Aorta (tissue), 5 donors: ENCODE measurements at regions not wholly inside any gene's neighbourhood (a gene's known extent, or its start where the extent isn't known, plus 50 kb on each side); places are given as distances from the start of the nearest gene placed in this dataset.

Experiments
- ATAC-seq: fragments of 200-7000 bp; cut with Tn5 transposase; one replicate; pipeline ENCODE4 v1.9.1; 2022; ENCODE audit warnings: moderate library complexity; ENCODE audit not compliant: low FRiP score
- DNase-seq, 2 donors: peaks; one replicate each; pipeline ENCODE4 v3.0.0-alpha.2; 2020
- H3K27ac ChIP-seq, 2 donors: one replicate each; pipeline ENCODE4 v1.5.1; 2013; ENCODE audit warnings: low read length in 2 of 2, mild to moderate bottlenecking in 2 of 2, moderate library complexity in 2 of 2, control low read depth in 1 of 2, inconsistent platforms in 1 of 2, low read depth in 1 of 2
- H3K27me3 ChIP-seq, 2 donors: one replicate each; pipeline ENCODE4 v1.6.1; 2013; ENCODE audit warnings: control low read depth in 1 of 2, low read length in 1 of 2, mild to moderate bottlenecking in 1 of 2, moderate library complexity in 1 of 2; ENCODE audit not compliant: insufficient read depth in 2 of 2, control insufficient read depth in 1 of 2
- H3K36me3 ChIP-seq, 2 donors: one replicate each; pipeline ENCODE4 v1.6.1; 2013; ENCODE audit warnings: control low read depth in 1 of 2, low read length in 1 of 2, mild to moderate bottlenecking in 1 of 2; ENCODE audit not compliant: insufficient read depth in 2 of 2, control insufficient read depth in 1 of 2
- H3K4me1 ChIP-seq, 2 donors: one replicate each; pipeline ENCODE4 v1.6.1; 2013; ENCODE audit warnings: low read length in 2 of 2, control low read depth in 1 of 2, mild to moderate bottlenecking in 1 of 2, moderate library complexity in 1 of 2; ENCODE audit not compliant: insufficient read depth in 2 of 2, control insufficient read depth in 1 of 2
- H3K4me3 ChIP-seq, 2 donors: one replicate each; pipeline ENCODE4 v1.5.1; 2013; ENCODE audit warnings: low read length in 2 of 2, control low read depth in 1 of 2, mild to moderate bottlenecking in 1 of 2
- H3K9me3 ChIP-seq: one replicate; pipeline ENCODE4 v1.6.1; 2013; ENCODE audit warnings: mild to moderate bottlenecking, low read length; ENCODE audit not compliant: control insufficient read depth
- WGBS, 2 donors: extraction: QIAGEN DNeasy Blood & Tissue Kit; methylation state at CpG; one replicate each; pipeline ENCODE4 v1.1.7; 2013; 5-methylcytosine and 5-hydroxymethylcytosine counted together
- intact Hi-C, 2 donors: fragments of 100-400 bp; cut with DNase I; formaldehyde crosslinking; loops; one replicate each; pipeline versions ENCODE4 v1.14.2 to v1.15.0; 2022
- donor health status: healthy with polysubstance abuse.
- donor health status: Bipolar disorder and iron deficiency.
- donor health status: DM: no; HTN: no; CAD: no.
- donor health status: DM: no; HTN: no; CAD: no.
- donor health status: DM: yes; HTN: yes; CAD: no.

- no peak overlapping the region for H3K4me3 ChIP-seq
- H3K36me3 ChIP-seq = no peaks in the 10 kb centered on the region
- DNase-seq = no peak
- H3K27me3 ChIP-seq = no peaks in the 10 kb centered on the region
- peaks cover 2% of the 10 kb centered on the region for H3K9me3 ChIP-seq
- intact Hi-C loops = no loop called here
- H3K27ac ChIP-seq = no peak overlapping the region
- 88 to 94% methylated on average over 1 of the region's 1 CpG for WGBS, 2 donors
- H3K4me1 ChIP-seq = no peaks in the 10 kb centered on the region
- no peak for ATAC-seq
These were observed 365.2 kb upstream of the MPDZ start for GRCh38 chr9:13644675-13645074.

DNA sequence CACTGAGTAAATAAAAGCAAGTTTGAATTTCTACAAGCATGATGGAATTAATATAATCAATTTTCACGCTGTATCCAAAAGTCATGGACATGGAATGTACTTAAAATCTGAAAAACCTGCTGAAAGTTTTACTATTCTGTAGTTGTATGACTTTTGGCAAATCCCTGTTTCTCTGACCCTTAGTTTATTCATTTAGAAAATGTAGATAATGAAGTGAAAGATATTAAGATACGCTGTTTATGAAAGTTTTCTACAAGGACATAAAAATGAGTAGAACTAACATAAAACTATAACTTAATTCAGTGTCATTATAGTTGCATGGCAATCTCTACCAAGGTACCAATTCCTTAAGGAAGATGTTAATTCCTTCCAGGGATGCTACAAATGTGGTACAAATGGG, 363.2 kb upstream of the MPDZ start:
- no peak for ATAC-seq
- Histone ChIP-seq H3K27me3 (no peaks in the 10 kb centered on the region), H3K27ac (no peak overlapping the region), H3K4me1 (no peaks in the 10 kb centered on the region), H3K9me3 (peaks cover 2% of the 10 kb centered on the region), H3K4me3 (no peak overlapping the region), H3K36me3 (no peaks in the 10 kb centered on the region)
- intact Hi-C loops = no loop called here
- 93 to 96% methylated on average over 2 of the region's 2 CpGs for WGBS, 2 donors
- DNase-seq = no peak

DNA sequence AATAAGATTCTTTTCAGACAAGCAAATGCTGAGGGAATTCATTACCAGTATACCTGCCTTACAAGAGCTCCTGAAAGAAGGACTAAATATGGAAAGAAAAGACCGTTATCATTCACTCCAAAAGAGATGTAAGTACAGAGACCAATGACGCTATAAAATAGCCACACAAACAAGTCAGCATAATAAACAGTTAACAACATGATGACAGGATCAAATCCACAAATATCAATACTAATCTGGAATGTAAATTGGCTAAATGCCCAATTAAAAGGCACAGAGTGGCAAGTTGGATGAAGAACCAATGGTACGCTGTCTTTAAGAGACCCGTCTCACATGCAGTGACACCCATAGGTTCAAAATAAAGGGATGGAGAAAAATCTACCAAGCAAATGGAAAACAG, 349.6 kb upstream of the MPDZ start:
- WGBS, 2 donors = 96 to 97% methylated on average over 4 of the region's 4 CpGs
- intact Hi-C loops = no loop called here
- ATAC-seq = no peak

GRCh38 chr9:13628526-13628925, 349.0 kb upstream of the MPDZ start:
- Histone ChIP-seq H3K9me3 (no peaks in the 10 kb centered on the region), H3K27ac (no peak overlapping the region), H3K4me1 (no peaks in the 10 kb centered on the region), H3K4me3 (no peak overlapping the region), H3K36me3 (no peaks in the 10 kb centered on the region), H3K27me3 (no peaks in the 10 kb centered on the region)
- ATAC-seq (no peak), DNase-seq (no peak)
- intact Hi-C loops = no loop called here
- WGBS, 2 donors = 80 to 84% methylated on average over 1 of the region's 1 CpG

More for the DNA sequence above, 349.6 kb upstream of the MPDZ start:
- no peak overlapping the region for H3K4me3 ChIP-seq
- no peak overlapping the region for H3K27ac ChIP-seq
- DNase-seq = no peak
- no peaks in the 10 kb centered on the region for H3K36me3 ChIP-seq
- H3K4me1 ChIP-seq = no peaks in the 10 kb centered on the region
- no peaks in the 10 kb centered on the region for H3K27me3 ChIP-seq
- no peaks in the 10 kb centered on the region for H3K9me3 ChIP-seq

- intact Hi-C loops = no loop called here
- Histone ChIP-seq H3K4me3 (no peak overlapping the region), H3K4me1 (no peaks in the 10 kb centered on the region), H3K36me3 (no peaks in the 10 kb centered on the region), H3K27me3 (no peaks in the 10 kb centered on the region), H3K27ac (no peak overlapping the region), H3K9me3 (no peaks in the 10 kb centered on the region)
- ATAC-seq = no peak
- no peak for DNase-seq
- 79 to 85% methylated on average over 3 of the region's 3 CpGs for WGBS, 2 donors
These were observed 348.0 kb upstream of the MPDZ start for GRCh38 chr9:13627502-13627901.

DNA sequence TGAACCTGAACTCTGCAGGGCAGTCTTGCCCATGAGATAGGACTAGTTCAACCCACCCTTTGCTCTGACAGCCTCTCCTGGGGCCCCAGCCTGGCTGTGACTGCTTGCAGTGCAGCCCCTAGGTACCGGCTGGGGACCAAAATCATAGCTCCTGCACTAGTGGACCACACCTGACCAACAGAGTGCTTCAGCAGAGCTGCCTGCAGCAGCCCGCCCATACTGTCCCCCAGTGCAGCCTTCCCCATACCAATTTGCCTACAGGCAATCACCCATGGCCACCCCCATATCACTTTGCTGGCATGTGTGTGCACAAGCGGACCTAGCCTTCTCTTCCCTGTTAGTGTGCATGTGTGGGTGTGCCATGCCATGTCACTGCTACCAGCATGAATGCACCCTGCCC, 347.6 kb upstream of the MPDZ start:
- no peaks in the 10 kb centered on the region for H3K4me1 ChIP-seq
- no peaks in the 10 kb centered on the region for H3K9me3 ChIP-seq
- whole genome bisulfite sequencing, 2 donors = 93 to 98% methylated on average over 3 of the region's 3 CpGs
- DNase-seq (no peak), ATAC-seq (peak; percentile 48)
- H3K27ac ChIP-seq = no peak overlapping the region
- no peaks in the 10 kb centered on the region for H3K27me3 ChIP-seq
- intact Hi-C loops = no loop called here
- no peak overlapping the region for H3K4me3 ChIP-seq
- no peaks in the 10 kb centered on the region for H3K36me3 ChIP-seq

DNA sequence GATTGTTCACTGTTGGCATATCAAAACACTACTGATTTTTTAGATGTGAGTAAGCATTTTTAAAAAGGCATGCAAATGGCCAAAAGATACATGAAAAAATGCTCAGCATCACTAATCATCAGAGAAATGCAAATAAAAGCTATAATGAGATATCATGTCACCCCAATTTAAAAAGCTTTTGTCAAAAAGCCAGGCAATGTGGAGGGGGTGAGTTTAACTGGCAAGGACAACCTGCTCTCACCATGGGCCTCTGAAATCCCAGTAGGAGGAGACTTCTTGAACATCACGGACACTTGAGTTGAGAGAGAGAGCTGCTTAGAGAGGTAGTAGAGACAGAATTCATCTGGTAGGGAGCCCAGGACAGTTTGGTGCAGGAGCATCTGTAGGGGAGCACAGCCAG, 347.1 kb upstream of the MPDZ start:
- peaks cover 0 to 2% of the 10 kb centered on the region in 2 donors for H3K4me1 ChIP-seq
- 73 to 82% methylated on average over 1 of the region's 1 CpG for WGBS, 2 donors
- DNase-seq (no peak), ATAC-seq (no peak)
- H3K27ac ChIP-seq = no peak overlapping the region
- H3K27me3 ChIP-seq = no peaks in the 10 kb centered on the region
- no peaks in the 10 kb centered on the region for H3K36me3 ChIP-seq
- intact Hi-C loops = no loop called here
- H3K9me3 ChIP-seq = no peaks in the 10 kb centered on the region
- H3K4me3 ChIP-seq = no peak overlapping the region

DNA sequence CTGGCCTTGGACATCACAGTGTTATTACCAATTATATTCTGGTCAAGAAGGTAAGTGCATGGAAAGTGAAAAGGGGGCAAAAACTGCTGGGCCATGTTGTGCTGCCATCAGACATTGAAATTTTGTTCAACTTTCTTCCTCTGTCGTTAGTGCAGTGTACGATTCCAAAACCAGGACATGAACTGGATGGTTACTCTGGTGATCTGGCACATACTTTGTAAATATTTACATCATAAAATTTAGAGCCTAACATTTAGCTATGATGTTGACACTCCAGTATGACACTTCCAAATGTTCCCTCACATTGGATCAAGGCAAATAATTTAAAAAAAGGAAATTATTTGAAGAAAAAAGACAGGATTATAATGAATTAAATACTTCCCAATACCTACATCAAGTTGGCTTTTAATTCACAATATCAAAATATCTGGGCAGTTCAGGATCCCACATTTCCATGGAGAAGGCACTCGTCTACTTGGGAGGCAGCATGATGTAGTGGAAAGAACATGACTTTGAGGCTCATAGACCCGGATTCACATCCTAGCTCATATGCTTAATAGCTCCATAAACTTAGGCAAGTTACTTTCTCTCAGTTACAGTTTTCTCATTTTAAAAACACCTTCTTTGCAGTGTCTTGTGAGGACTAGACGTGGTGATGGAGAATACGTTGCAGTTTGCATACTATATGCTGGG, 342.5 kb upstream of the MPDZ start:
- intact Hi-C loops = no loop called here
- no peak for ATAC-seq

GRCh38 chr9:13616491-13617035, 337.1 kb upstream of the MPDZ start:
- WGBS, 2 donors = 18 to 20% methylated on average over 2 of the region's 2 CpGs
- no peaks in the 10 kb centered on the region for H3K36me3 ChIP-seq
- H3K27ac ChIP-seq = no peak overlapping the region
- intact Hi-C loops = no loop called here
- no peaks in the 10 kb centered on the region for H3K9me3 ChIP-seq
- no peaks in the 10 kb centered on the region for H3K27me3 ChIP-seq
- DNase-seq (no peak), ATAC-seq (no peak)
- no peak overlapping the region for H3K4me3 ChIP-seq
- H3K4me1 ChIP-seq = peaks cover 3 to 8% of the 10 kb centered on the region in 2 donors

More for the DNA sequence above, 342.5 kb upstream of the MPDZ start:
- Histone ChIP-seq H3K4me3 (no peak overlapping the region), H3K4me1 (peaks cover 2 to 5% of the 10 kb centered on the region in 2 donors), H3K9me3 (no peaks in the 10 kb centered on the region), H3K36me3 (no peaks in the 10 kb centered on the region), H3K27me3 (no peaks in the 10 kb centered on the region), H3K27ac (no peak overlapping the region)
- no peak for DNase-seq
- 75 to 88% methylated on average over 6 of the region's 6 CpGs for WGBS, 2 donors
